Lower leg skin (tissue), 3 donors: ENCODE measurements at regions not wholly inside any gene's neighbourhood (a gene's known extent, or its start where the extent isn't known, plus 50 kb on each side); places are given as distances from the start of the nearest gene placed in this dataset.

Source experiments
- CTCF ChIP-seq, 3 donors: fragments of 450-650 bp; IDR thresholded peaks; one replicate each; pipeline ENCODE4 v1.5.1; 2016; ENCODE audit warnings: antibody characterized with exemption in 3 of 3, mild to moderate bottlenecking in 3 of 3, moderate library complexity in 2 of 3
- POLR2A ChIP-seq, 2 donors: fragments of 450-650 bp; IDR thresholded peaks; one replicate each; pipeline ENCODE4 v1.6.1; 2016 to 2017; ENCODE audit warnings: antibody characterized with exemption in 2 of 2, mild to moderate bottlenecking in 1 of 2, moderate library complexity in 1 of 2

DNA sequence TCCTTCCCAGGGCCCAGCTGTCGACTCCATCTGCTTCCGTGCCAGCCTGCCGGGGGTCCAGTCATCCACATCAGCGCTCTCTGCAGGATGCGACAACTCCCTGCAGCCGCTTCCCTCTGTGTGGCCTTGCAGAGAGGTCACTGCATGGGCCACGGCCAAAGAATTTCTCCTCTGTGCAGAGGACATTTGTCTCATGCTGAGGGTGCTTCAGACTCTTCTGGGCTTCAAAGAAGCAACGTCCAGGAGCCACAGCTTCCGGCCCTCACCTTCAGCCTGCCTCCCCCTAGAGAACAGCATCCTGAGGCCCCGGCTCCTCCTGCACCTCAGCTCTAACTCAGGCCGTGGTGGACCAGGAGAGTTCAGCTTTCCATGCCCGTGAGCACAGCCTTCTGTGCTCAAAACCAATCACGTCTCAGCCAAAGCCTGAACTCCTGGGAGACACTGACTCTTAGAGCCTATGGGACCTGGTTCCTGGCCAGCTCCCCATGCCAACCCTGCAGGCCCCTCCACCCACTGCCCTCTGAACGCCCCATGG, 258.9 kb downstream of the BRD1 start:
- no peak for TF ChIP-seq POLR2A (IDR thresholded peaks at IDR 0.05)
- TF ChIP-seq CTCF (IDR thresholded peaks at IDR 0.05) = no peak
